B cell (primary cell): ENCODE measurements at regions not wholly inside any gene's neighbourhood (a gene's known extent, or its start where the extent isn't known, plus 50 kb on each side); places are given as distances from the start of the nearest gene placed in this dataset.

Source experiments
- ATAC-seq: fragments of 200-7000 bp; cut with Tn5 transposase; one replicate; pipeline ENCODE4 v1.10.0; 2021; ENCODE audit warnings: low read depth, mild to moderate bottlenecking, moderate number of reproducible peaks, moderate library complexity
- CTCF ChIA-PET: fragments of 350-600 bp; sonication (Branson Sonifier 250); formaldehyde crosslinking; loops from one replicate; lab custom pipeline; 2021; ENCODE audit warnings: antibody characterized with exemption, inconsistent platforms; lab: Charles Lee
- POLR2A ChIA-PET: fragments of 350-600 bp; sonication (Branson Sonifier 250); formaldehyde crosslinking; loops from one replicate; lab custom pipeline; 2021; ENCODE audit warnings: antibody characterized with exemption; lab: Charles Lee
- DNase-seq: peaks from one replicate; pipeline ENCODE4 v3.0.0; 2013
- H2AFZ ChIP-seq: 2 replicates; pipeline ENCODE4 v1.6.1; 2012; ENCODE audit warnings: mild to moderate bottlenecking, low read depth, low read length; ENCODE audit not compliant: insufficient read depth, poor library complexity, severe bottlenecking
- H3K27ac ChIP-seq, 2 donors: 1 replicate in 1 of 2; 2 replicates in 1 of 2; pipeline ENCODE4 v1.5.1; 2012 to 2013; ENCODE audit warnings: low read length in 2 of 2, mild to moderate bottlenecking in 2 of 2, moderate library complexity in 1 of 2
- H3K27me3 ChIP-seq, 4 experiments: fragments of 200-600 bp in 1 of 4; sonication (generic) in 1 of 4; replicated peaks in 1 of 4; 1 replicate in 2 of 4; 2 replicates in 2 of 4; pipeline versions ENCODE4 v1.6.1 to v1.7.0; 2013 to 2016; ENCODE audit warnings: low read length in 3 of 4, mild to moderate bottlenecking in 2 of 4, mixed read lengths in 1 of 4, moderate library complexity in 1 of 4; ENCODE audit not compliant: insufficient read depth in 4 of 4, control insufficient read depth in 3 of 4; ENCODE audit errors: control extremely low read depth in 1 of 4
- H3K36me3 ChIP-seq, 2 experiments: replicated peaks in 1 of 2; 1 replicate in 1 of 2; 2 replicates in 1 of 2; pipeline versions ENCODE4 v1.6.1 to v1.7.1; 2013; ENCODE audit warnings: low read length in 1 of 2; ENCODE audit not compliant: insufficient read depth in 2 of 2, control insufficient read depth in 1 of 2; ENCODE audit errors: control extremely low read depth in 1 of 2, extremely low read depth in 1 of 2
- H3K4me1 ChIP-seq, 2 donors: fragments of 200-600 bp in 1 of 2; sonication (generic) in 1 of 2; 1 replicate in 1 of 2; 2 replicates in 1 of 2; pipeline versions ENCODE4 v1.5.1 to v1.6.1; 2013 to 2017; ENCODE audit warnings: low read length in 2 of 2; ENCODE audit not compliant: control insufficient read depth in 2 of 2, insufficient read depth in 2 of 2
- H3K4me2 ChIP-seq: replicated peaks from 2 replicates; pipeline ENCODE3; 2012; ENCODE audit warnings: mild to moderate bottlenecking, low read depth, low read length; ENCODE audit not compliant: poor library complexity, severe bottlenecking
- H3K4me3 ChIP-seq, 5 experiments: fragments of 200-600 bp in 1 of 5; sonication (generic) in 1 of 5; 1 replicate in 3 of 5; 2 replicates in 2 of 5; pipeline versions ENCODE4 v1.5.1 to v1.7.0; 2011 to 2016; ENCODE audit warnings: low read length in 4 of 5, mild to moderate bottlenecking in 4 of 5, low read depth in 2 of 5, control low read depth in 1 of 5, moderate library complexity in 1 of 5; ENCODE audit not compliant: insufficient read depth in 1 of 5; ENCODE audit errors: control extremely low read depth in 1 of 5, extremely low read depth in 1 of 5
- H3K79me2 ChIP-seq: fragments of 200-600 bp; sonication (generic); one replicate; pipeline ENCODE4 v1.6.0; 2016; ENCODE audit warnings: low read length; ENCODE audit not compliant: control insufficient read depth, insufficient read depth
- H3K9ac ChIP-seq: fragments of 200-600 bp; sonication (generic); 2 replicates; pipeline ENCODE4 v1.6.1; 2017; ENCODE audit warnings: mild to moderate bottlenecking, low read length, moderate library complexity
- H3K9me3 ChIP-seq, 3 donors: one replicate each; pipeline versions ENCODE4 v1.6.1 to v1.7.1; 2013; ENCODE audit warnings: low read length in 2 of 3; ENCODE audit not compliant: control insufficient read depth in 2 of 3, insufficient read depth in 1 of 3; ENCODE audit errors: control extremely low read depth in 1 of 3
- H4K20me1 ChIP-seq: 2 replicates; pipeline ENCODE4 v1.6.0; 2012; ENCODE audit warnings: mild to moderate bottlenecking, low read length; ENCODE audit not compliant: insufficient read depth, control insufficient read depth, poor library complexity, severe bottlenecking
- H3K27ac Mint-ChIP-seq: one replicate; pipeline ENCODE4 v1.8.0; 2021; ENCODE audit warnings: mixed read lengths
- H3K27me3 Mint-ChIP-seq: one replicate; pipeline ENCODE4 v1.8.0; 2021; ENCODE audit warnings: mixed read lengths
- H3K4me1 Mint-ChIP-seq: one replicate; pipeline ENCODE4 v1.8.0; 2021; ENCODE audit warnings: mixed read lengths
- H3K4me3 Mint-ChIP-seq: one replicate; pipeline ENCODE4 v1.8.0; 2021; ENCODE audit warnings: mixed read lengths
- H3K9me3 Mint-ChIP-seq: one replicate; pipeline ENCODE4 v1.8.0; 2022; ENCODE audit warnings: mixed read lengths; ENCODE audit not compliant: insufficient read depth
- CTCF ChIP-seq: fragments of 200-600 bp; IDR thresholded peaks from one replicate; pipeline ENCODE4 v1.8.0; 2022; ENCODE audit warnings: antibody characterized with exemption, mild to moderate bottlenecking
- EZH2 ChIP-seq: IDR thresholded peaks from 2 replicates; pipeline ENCODE4 v1.6.1; 2012; ENCODE audit warnings: borderline replicate concordance, low read depth, mild to moderate bottlenecking, moderate library complexity, low read length; ENCODE audit not compliant: insufficient read depth, poor library complexity, severe bottlenecking
- WGBS: methylation state at CpG from one replicate; pipeline ENCODE4 v1.1.5; 2013; ENCODE audit warnings: missing lambda C conversion rate; ENCODE audit not compliant: insufficient coverage; 5-methylcytosine and 5-hydroxymethylcytosine counted together
- intact Hi-C: fragments of 100-400 bp; cut with micrococcal nuclease; formaldehyde crosslinking; loops from one replicate; pipeline ENCODE4 v1.10.0; 2022

- Histone ChIP-seq H3K27me3 (no peaks in the 10 kb centered on the region), H3K27ac (no peak overlapping the region), H3K36me3 (no peaks in the 10 kb centered on the region), H3K4me2 (no peak overlapping the region), H3K79me2 (no peaks in the 10 kb centered on the region), H2AFZ (no peak overlapping the region), H3K9ac (no peak overlapping the region), H3K4me1 (no peaks in the 10 kb centered on the region), H3K4me3 (no peak overlapping the region), H3K9me3 (peaks cover 0 to 35% (median 9%) of the 10 kb centered on the region in 3 donors), H4K20me1 (no peaks in the 10 kb centered on the region)
- TF ChIP-seq EZH2: no peak
- no peak for TF ChIP-seq CTCF
- Mint-ChIP-seq H3K27ac (no peak overlapping the region), H3K9me3 (peaks cover 8% of the 10 kb centered on the region), H3K4me1 (no peaks in the 10 kb centered on the region), H3K27me3 (no peaks in the 10 kb centered on the region), H3K4me3 (no peak overlapping the region)
- CTCF ChIA-PET: no interaction called here
- intact Hi-C loops: no loop called here
- WGBS: 87% methylated on average over 9 of the region's 11 CpGs
- ATAC-seq: no peak
- POLR2A ChIA-PET: no interaction called here
- no peak for DNase-seq
Measured at GRCh38 chr7:68206946-68207485, 1210.4 kb downstream of the TYW1 start.

- WGBS: 94% methylated on average over 4 of the region's 8 CpGs
- ATAC-seq (no peak), DNase-seq (no peak)
- Histone ChIP-seq H3K27ac (no peak overlapping the region), H3K9ac (no peak overlapping the region), H3K4me2 (no peak overlapping the region), H3K9me3 (peaks cover 0 to 35% (median 9%) of the 10 kb centered on the region in 3 donors), H3K36me3 (no peaks in the 10 kb centered on the region), H3K27me3 (no peaks in the 10 kb centered on the region), H2AFZ (no peak overlapping the region), H3K4me1 (no peaks in the 10 kb centered on the region), H3K4me3 (no peak overlapping the region), H3K79me2 (no peaks in the 10 kb centered on the region), H4K20me1 (no peaks in the 10 kb centered on the region)
- POLR2A ChIA-PET: no interaction called here
- intact Hi-C loops: no loop called here
- no peaks in the 10 kb centered on the region for H3K27me3 Mint-ChIP-seq
- H3K27ac Mint-ChIP-seq: no peak overlapping the region
- H3K4me1 Mint-ChIP-seq: no peaks in the 10 kb centered on the region
- TF ChIP-seq CTCF (no peak), EZH2 (no peak)
- H3K4me3 Mint-ChIP-seq: no peak overlapping the region
- peaks cover 8% of the 10 kb centered on the region for H3K9me3 Mint-ChIP-seq
- CTCF ChIA-PET: no interaction called here
Measured at GRCh38 chr7:68207676-68208075, 1211.0 kb downstream of the TYW1 start.
